C4-2B (cell line): ENCODE measurements at regions not wholly inside any gene's neighbourhood (a gene's known extent, or its start where the extent isn't known, plus 50 kb on each side); places are given as distances from the start of the nearest gene placed in this dataset.
"Not testable (repeated sequence)": the region's sequence is repeated elsewhere in the genome, so short reads cannot be mapped to it uniquely, and the experiment has no call there.

Experiments used
- H3K27ac ChIP-seq: fragments of 450-650 bp; 2 replicates; pipeline ENCODE4 v1.5.1; 2017
- CTCF ChIP-seq: fragments of 450-650 bp; conservative IDR thresholded peaks from 2 replicates; pipeline ENCODE4 v1.5.1; 2017; ENCODE audit warnings: mild to moderate bottlenecking
- ZFX ChIP-seq: fragments of 450-650 bp; IDR thresholded peaks from 2 replicates; pipeline ENCODE4 v1.6.1; 2017

- H3K27ac ChIP-seq, result no peak overlapping the region
- TF ChIP-seq ZFX, result no peak
- no peak for TF ChIP-seq CTCF
Measured at GRCh38 chr20:22523128-22523498, 61.3 kb downstream of the FOXA2 start.

GRCh38 chr20:22522701-22523100, 61.7 kb downstream of the FOXA2 start:
- TF ChIP-seq ZFX, result no peak
- TF ChIP-seq CTCF, result no peak
- H3K27ac ChIP-seq, result no peak overlapping the region

- not testable (repeated sequence) for H3K27ac ChIP-seq
Measured at GRCh38 chr20:22521940-22522339, 62.4 kb downstream of the FOXA2 start.

GRCh38 chr20:22520381-22520780, 64.0 kb downstream of the FOXA2 start:
- TF ChIP-seq ZFX (no peak), CTCF (no peak)
- H3K27ac ChIP-seq, result no peak overlapping the region

GRCh38 chr20:22515264-22515663, 69.1 kb downstream of the FOXA2 start:
- TF ChIP-seq ZFX (no peak), CTCF (no peak)
- no peak overlapping the region for H3K27ac ChIP-seq

- no peak overlapping the region for H3K27ac ChIP-seq
- TF ChIP-seq CTCF (no peak), ZFX (no peak)
Measured at GRCh38 chr20:22513574-22513973, 70.8 kb downstream of the FOXA2 start.

- H3K27ac ChIP-seq, result no peak overlapping the region
- TF ChIP-seq CTCF (no peak), ZFX (no peak)
Measured at GRCh38 chr20:22512911-22513489, 71.4 kb downstream of the FOXA2 start.
